RWPE2 (cell line): ENCODE measurements at regions not wholly inside any gene's neighbourhood (a gene's known extent, or its start where the extent isn't known, plus 50 kb on each side); places are given as distances from the start of the nearest gene placed in this dataset.

Experiments used
- ATAC-seq: fragments of 200-7000 bp; cut with Tn5 transposase; 3 replicates; pipeline ENCODE4 v1.9.1; 2021; ENCODE audit warnings: low read depth
- DNase-seq: peaks from one replicate; pipeline ENCODE4 v3.0.0-alpha.2; 2020; ENCODE audit warnings: low spot score
- H3K27ac ChIP-seq: fragments of 450-650 bp; 2 replicates; pipeline ENCODE4 v1.5.1; 2017; ENCODE audit warnings: mild to moderate bottlenecking; ENCODE audit not compliant: poor library complexity, severe bottlenecking
- H3K27me3 ChIP-seq: fragments of 250-450 bp; sonication (Bioruptor Pico); 2 replicates; pipeline ENCODE4 v1.5.1; 2021; ENCODE audit warnings: mild to moderate bottlenecking, moderate library complexity; ENCODE audit not compliant: insufficient read depth, poor library complexity, severe bottlenecking
- H3K36me3 ChIP-seq: fragments of 250-450 bp; sonication (Bioruptor Pico); 2 replicates; pipeline ENCODE4 v1.5.1; 2020; ENCODE audit warnings: low read depth, mild to moderate bottlenecking, moderate library complexity
- H3K4me1 ChIP-seq: fragments of 250-450 bp; sonication (Bioruptor Pico); 2 replicates; pipeline ENCODE4 v1.5.1; 2021; ENCODE audit warnings: mild to moderate bottlenecking, moderate library complexity; ENCODE audit not compliant: insufficient read depth, poor library complexity, severe bottlenecking
- H3K4me3 ChIP-seq: fragments of 250-450 bp; sonication (Bioruptor Pico); 2 replicates; pipeline ENCODE4 v1.5.1; 2021; ENCODE audit warnings: mild to moderate bottlenecking, moderate library complexity; ENCODE audit not compliant: severe bottlenecking
- H3K9me3 ChIP-seq: fragments of 250-450 bp; sonication (Bioruptor Pico); 2 replicates; pipeline ENCODE4 v1.5.1; 2021; ENCODE audit warnings: mild to moderate bottlenecking, moderate library complexity; ENCODE audit not compliant: severe bottlenecking
- TF ChIP-seq, protein P1 (sequence below): fragments of 450-650 bp; IDR thresholded peaks from one replicate; pipeline ENCODE4 v1.5.1; 2017; ENCODE audit warnings: mild to moderate bottlenecking, moderate library complexity; ENCODE audit not compliant: poor library complexity, severe bottlenecking

DNA sequence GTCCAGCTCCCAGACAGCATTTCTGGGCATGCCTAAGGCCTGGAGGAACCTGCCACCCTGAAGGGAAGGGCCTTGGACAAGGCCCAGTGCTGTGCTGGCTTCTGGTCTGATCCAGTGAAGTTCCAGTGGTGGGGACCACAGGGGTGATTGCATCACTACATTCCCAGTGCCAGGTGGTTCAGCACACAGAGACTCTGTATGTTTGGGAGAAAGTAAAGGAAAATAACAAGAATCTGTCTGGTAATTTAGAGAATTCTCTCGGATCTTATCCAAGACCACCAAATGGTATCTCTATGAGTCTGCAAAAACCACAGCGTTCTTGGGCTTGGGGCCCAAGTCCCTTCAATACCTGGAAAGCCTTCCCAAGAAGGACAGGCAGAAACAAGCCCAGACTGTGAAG lies 131.8 kb upstream of the MAD2L1 start:
- DNase-seq (no peak), ATAC-seq (no peak)
- Histone ChIP-seq H3K4me1 (no peaks in the 10 kb centered on the region), H3K4me3 (no peak overlapping the region), H3K36me3 (no peaks in the 10 kb centered on the region), H3K27ac (no peak overlapping the region), H3K9me3 (no peaks in the 10 kb centered on the region), H3K27me3 (no peaks in the 10 kb centered on the region)
- TF ChIP-seq, protein P1, sequence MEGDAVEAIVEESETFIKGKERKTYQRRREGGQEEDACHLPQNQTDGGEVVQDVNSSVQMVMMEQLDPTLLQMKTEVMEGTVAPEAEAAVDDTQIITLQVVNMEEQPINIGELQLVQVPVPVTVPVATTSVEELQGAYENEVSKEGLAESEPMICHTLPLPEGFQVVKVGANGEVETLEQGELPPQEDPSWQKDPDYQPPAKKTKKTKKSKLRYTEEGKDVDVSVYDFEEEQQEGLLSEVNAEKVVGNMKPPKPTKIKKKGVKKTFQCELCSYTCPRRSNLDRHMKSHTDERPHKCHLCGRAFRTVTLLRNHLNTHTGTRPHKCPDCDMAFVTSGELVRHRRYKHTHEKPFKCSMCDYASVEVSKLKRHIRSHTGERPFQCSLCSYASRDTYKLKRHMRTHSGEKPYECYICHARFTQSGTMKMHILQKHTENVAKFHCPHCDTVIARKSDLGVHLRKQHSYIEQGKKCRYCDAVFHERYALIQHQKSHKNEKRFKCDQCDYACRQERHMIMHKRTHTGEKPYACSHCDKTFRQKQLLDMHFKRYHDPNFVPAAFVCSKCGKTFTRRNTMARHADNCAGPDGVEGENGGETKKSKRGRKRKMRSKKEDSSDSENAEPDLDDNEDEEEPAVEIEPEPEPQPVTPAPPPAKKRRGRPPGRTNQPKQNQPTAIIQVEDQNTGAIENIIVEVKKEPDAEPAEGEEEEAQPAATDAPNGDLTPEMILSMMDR, result no peak

DNA sequence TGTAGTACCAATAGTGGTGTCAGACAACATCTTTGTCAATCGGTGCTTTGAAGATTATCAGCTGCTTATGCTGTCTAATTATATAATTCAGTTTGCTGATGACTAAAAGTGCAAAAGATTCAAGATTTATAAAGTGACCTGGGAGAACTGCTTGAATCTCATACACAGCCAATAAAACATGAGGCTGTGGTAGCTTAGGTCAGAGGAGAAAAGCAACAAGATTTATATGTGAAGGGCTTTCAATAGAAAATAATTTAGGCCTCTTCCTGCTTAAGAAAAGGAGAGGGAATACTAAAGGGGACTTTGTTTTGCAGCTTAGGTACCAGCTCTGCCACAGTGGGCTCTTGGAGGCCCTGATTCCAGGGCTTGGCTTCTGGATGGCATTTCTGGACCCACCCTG lies 111.0 kb upstream of the MAD2L1 start:
- Histone ChIP-seq H3K9me3 (no peaks in the 10 kb centered on the region), H3K27ac (no peak overlapping the region), H3K4me3 (no peak overlapping the region), H3K36me3 (no peaks in the 10 kb centered on the region), H3K27me3 (no peaks in the 10 kb centered on the region), H3K4me1 (no peaks in the 10 kb centered on the region)
- TF ChIP-seq, protein P1, result no peak
- DNase-seq (no peak), ATAC-seq (no peak)

DNA sequence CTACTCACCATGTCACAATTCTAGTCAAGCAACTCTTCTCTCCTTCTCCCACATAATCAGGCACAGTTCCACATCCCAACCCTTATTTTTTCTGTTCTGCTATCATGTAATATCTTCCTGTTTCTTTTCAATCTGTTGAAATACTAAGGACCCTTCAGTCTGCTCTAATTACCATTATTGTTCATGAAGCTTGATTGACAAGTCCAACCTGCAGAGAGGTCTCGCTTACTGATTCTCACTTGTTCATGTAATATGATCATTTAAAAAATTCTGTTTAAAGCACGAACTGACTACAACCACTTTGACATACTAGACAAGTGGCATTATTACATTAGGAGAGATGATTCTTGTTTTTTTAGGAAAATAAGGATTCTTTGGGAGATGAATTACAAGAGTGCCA lies 108.6 kb upstream of the MAD2L1 start:
- no peaks in the 10 kb centered on the region for H3K27me3 ChIP-seq
- no peaks in the 10 kb centered on the region for H3K36me3 ChIP-seq
- DNase-seq (no peak), ATAC-seq (no peak)
- no peak overlapping the region for H3K4me3 ChIP-seq
- no peaks in the 10 kb centered on the region for H3K4me1 ChIP-seq
- no peak overlapping the region for H3K27ac ChIP-seq
- TF ChIP-seq, protein P1, result no peak
- H3K9me3 ChIP-seq, result no peaks in the 10 kb centered on the region

DNA sequence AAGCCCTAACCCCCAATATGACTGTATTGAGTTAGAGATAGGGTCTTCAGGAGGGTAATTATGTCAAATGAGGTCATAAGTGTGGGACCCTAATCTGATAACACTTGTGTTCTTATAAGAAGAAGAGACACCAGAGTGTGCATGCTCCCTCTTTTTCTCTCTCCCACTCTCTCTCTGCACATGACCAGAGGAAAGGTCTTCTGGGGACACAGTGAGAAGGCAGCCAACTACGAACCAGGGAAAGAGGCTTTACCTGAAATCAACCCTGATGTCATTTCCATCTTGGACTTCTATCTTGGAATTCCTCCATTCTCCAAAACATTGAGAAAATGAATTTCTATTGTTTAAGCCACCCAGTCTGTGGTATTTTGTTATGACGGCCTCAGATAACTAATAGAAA lies 97.2 kb upstream of the MAD2L1 start:
- Histone ChIP-seq H3K27ac (no peak overlapping the region), H3K4me3 (no peak overlapping the region), H3K36me3 (no peaks in the 10 kb centered on the region), H3K4me1 (no peaks in the 10 kb centered on the region), H3K9me3 (no peaks in the 10 kb centered on the region), H3K27me3 (no peaks in the 10 kb centered on the region)
- ATAC-seq (no peak), DNase-seq (no peak)
- TF ChIP-seq, protein P1, result no peak

DNA sequence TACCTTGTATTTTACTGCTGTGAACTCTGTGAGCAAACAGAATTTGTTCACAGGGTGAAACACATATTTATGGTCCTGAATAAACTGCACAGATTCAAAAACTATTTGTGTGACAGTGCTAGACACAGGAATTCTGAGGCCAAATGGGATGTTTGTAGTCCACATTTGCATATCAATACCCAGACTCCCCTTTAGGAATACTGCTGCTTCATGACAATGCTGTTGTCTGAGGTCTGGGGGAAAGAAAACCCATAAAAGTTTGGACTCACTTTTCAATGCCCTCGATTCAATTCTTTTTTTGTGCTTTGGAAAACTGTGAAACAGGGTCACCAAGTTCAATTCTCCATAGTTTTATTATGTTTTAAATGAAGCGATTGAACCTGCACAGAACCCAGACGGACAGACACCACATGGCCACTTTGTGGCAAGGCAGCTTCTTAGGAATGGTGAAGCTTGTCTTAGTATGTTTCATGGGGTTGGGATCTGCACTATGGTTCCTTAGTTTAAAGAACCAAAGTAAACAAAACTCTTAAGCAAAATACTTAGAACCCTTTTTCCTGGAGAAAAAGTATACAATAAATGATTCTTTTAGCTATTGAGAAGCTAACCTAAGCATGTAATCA lies 92.3 kb upstream of the MAD2L1 start:
- Histone ChIP-seq H3K4me1 (no peaks in the 10 kb centered on the region), H3K36me3 (no peaks in the 10 kb centered on the region), H3K27me3 (no peaks in the 10 kb centered on the region), H3K4me3 (no peak overlapping the region), H3K9me3 (no peaks in the 10 kb centered on the region), H3K27ac (no peak overlapping the region)
- TF ChIP-seq, protein P1, result no peak
- DNase-seq (no peak), ATAC-seq (no peak)
